22Rv1 (cell line): ENCODE measurements at regions not wholly inside any gene's neighbourhood (a gene's known extent, or its start where the extent isn't known, plus 50 kb on each side); places are given as distances from the start of the nearest gene placed in this dataset.

ENCODE experiments used
- H3K27ac ChIP-seq: fragments of 450-650 bp; 2 replicates; pipeline ENCODE4 v1.5.1; 2017
- CTCF ChIP-seq: fragments of 450-650 bp; IDR thresholded peaks from 2 replicates; pipeline ENCODE4 v1.5.1; 2017; ENCODE audit warnings: mild to moderate bottlenecking
- ZFX ChIP-seq: fragments of 450-650 bp; IDR thresholded peaks from 2 replicates; pipeline ENCODE4 v1.6.1; 2017; ENCODE audit warnings: antibody characterized with exemption, borderline replicate concordance

DNA sequence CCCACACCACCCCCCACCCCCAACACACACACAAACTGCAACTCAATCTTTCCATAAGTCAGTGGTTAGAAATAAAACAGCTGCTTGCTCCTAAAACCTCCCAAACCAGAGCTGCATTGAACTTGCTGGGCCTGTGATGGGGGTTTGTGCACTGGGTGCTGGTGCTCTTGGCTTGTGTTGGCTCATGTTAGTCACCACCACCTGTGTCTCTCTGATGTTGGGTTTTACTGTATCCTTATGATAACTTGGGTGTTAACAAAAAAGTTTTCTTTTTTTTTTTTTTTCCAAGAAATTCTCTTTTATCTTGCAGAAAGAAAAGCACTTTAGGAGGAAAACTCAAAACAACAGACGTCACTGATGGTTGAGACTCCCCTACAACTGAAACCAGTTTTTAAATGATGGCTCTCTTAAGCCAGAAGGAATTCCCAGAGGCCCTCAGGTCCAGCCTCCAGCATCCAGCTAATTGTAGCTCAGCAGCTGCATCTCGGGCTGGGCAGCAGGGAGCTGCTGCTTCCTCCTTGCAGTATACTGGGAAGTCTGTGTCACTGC is 79.9 kb upstream of the DRD2 start:
- TF ChIP-seq CTCF (no peak), ZFX (no peak)
- no peak overlapping the region for H3K27ac ChIP-seq

GRCh38 chr11:113554526-113554925 is 79.3 kb upstream of the DRD2 start:
- no peak overlapping the region for H3K27ac ChIP-seq
- TF ChIP-seq CTCF = no peak
- TF ChIP-seq ZFX = no peak

- TF ChIP-seq ZFX = no peak
- no peak for TF ChIP-seq CTCF
- H3K27ac ChIP-seq = no peak overlapping the region
Measured at GRCh38 chr11:113553915-113554314, 78.7 kb upstream of the DRD2 start.

- H3K27ac ChIP-seq = no peak overlapping the region
- TF ChIP-seq ZFX = no peak
- no peak for TF ChIP-seq CTCF
Measured at GRCh38 chr11:113553235-113553634, 78.0 kb upstream of the DRD2 start.

- H3K27ac ChIP-seq = no peak overlapping the region
- TF ChIP-seq ZFX = no peak
- no peak for TF ChIP-seq CTCF
Measured at GRCh38 chr11:113552271-113552670, 77.1 kb upstream of the DRD2 start.

DNA sequence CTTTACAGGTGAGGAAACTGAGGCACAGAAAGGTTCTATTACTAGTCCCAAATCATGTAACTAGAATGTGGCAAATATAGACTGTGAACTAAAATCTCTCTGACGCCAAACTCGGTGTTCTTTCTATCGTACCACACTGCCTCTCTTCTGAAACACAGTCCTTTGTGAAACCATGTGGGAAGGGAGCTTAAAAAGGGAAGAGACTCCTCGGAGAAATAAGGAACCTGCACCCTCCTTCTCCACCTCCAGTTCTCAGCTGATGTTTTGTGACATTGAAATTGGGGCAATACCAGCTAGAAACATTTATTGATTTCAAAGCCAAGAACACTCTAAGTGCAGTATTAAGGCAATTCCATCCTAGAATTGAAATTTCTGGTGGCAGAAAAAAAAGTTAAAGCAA is 76.4 kb upstream of the DRD2 start:
- no peak overlapping the region for H3K27ac ChIP-seq
- TF ChIP-seq CTCF = no peak
- TF ChIP-seq ZFX = no peak

DNA sequence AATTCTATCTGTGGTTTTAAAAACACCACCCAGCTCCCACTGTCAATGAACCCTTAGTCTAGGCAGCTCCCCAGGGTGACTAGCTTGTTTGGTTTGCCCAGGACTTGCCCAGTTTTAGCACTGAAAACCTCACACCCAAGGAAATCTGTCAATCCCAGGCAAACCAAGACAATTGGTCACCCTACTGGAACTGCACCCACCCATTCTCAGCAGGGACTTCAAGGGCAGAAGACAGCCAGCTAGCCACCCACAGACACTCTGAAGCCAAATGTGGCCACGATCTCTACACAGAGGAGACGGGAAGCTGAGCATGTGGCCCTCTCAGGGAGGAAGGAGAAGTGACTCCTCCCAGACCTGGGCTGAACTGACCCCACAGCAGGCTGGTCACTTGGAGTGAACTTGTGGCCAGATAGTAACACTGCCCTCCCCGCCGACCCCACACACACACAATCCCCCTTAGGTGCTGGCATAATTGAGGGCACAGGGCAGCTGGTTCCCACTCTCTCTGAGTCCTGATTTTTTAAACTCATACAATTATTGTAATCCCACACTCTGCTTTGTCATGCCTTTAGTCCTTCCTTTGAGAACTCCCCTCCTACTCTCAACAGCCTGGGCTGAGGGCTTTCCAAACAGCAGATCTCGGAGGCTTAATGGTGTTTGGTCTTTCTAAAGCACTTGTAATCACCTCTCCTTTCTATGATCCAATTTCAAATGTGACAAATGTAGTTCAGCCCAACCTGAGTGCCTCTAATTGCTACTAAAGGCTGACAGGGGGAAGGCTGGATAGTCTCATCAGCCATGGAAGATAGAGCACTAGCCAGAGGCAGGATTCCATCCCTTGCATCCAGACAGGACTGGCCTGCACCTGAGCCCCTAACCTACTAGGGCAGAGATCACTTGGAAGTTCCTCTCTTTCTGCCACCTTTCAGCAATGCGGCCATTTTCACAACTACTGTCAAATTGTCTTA is 74.7 kb upstream of the DRD2 start:
- TF ChIP-seq ZFX (no peak), CTCF (no peak)
- no peak overlapping the region for H3K27ac ChIP-seq
